Kasumi-1 (cell line): ENCODE measurements at regions not wholly inside any gene's neighbourhood (a gene's known extent, or its start where the extent isn't known, plus 50 kb on each side); places are given as distances from the start of the nearest gene placed in this dataset.

Experiments
- DNase-seq, 2 experiments: peaks; one replicate each; lab custom pipeline; 2025; lab: John Stamatoyannopoulos, UW

DNA sequence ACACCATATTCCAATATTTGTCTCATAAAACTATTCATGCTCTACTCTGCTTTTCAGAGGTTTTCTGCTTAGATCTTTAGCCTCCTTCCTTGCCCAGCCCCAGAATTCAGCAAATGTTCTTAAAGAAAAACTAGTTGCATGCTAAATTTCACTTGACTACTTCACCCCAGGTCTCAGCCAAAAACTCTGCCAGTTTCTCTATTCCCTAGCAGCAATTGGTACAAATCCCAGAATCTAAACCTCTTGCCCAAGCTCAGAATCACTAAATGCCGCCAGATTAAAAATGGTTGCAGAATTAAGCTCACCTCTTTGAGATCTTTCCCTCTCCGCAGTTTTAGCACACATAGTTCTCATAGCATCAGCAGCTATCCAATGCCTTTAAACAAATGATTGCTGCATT, 331.2 kb upstream of the SMARCA2 start:
- DNase-seq, result no peak

GRCh38 chr9:1698991-1699390, 316.2 kb upstream of the SMARCA2 start:
- no peak for DNase-seq

DNA sequence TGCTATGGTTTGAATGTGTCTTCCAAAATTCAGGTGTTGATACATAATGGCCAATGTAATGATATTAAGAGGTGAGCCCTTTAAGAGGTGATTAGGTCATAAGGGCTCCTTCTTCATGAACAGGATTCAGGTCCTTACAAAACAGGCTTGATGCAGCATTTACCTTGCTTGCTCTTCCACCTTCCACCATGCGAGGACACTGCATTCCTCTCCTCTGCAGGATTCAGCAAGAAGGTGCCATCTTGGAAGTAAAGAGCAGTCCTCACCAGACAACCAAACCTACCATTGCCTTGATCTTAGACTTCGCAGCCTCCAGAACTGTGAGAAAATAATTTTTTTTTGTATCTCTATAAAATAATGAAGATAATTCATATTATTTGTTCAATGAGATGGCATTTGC, 314.0 kb upstream of the SMARCA2 start:
- no peak for DNase-seq

DNA sequence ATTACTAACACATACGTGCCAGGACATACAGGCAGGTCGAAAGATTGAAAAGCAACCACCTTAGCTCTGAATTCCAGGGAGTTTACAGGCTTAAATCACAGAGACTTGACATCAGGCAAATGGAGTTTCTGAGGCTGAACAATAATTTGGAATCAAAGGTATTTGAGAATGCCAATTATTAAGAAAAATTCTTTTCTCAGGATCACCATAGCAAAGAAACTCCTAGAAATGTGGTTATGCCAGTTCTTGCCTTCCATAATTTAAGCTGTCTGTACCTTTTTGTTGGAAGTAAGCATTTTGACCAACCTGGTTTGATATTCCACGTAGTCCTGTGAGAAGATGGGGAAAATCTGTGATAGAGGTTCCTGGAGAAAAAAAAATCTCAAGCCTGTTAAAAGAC, 312.4 kb upstream of the SMARCA2 start:
- no peak for DNase-seq

- DNase-seq, result no peak
Measured at GRCh38 chr9:1707291-1707690, 307.9 kb upstream of the SMARCA2 start.

DNA sequence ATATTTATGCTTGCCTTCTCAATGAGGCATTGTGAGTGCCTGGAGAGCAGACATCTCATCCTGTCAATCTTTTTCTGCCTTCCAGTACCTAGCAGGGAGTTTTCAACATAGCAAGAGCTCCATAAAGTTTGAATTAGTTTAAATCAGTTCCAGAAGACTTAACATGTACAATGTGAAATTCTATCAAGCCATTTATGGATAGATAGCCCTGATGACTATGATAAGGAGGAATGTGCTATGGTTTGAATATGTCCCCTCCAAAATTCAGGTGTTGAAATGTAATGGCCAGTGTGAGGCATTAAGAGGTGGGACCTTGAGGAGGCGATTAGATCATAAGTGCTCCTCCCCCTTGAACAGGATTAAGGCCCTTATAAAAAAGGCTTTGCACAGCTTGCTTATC, 306.9 kb upstream of the SMARCA2 start:
- DNase-seq, result no peak

DNA sequence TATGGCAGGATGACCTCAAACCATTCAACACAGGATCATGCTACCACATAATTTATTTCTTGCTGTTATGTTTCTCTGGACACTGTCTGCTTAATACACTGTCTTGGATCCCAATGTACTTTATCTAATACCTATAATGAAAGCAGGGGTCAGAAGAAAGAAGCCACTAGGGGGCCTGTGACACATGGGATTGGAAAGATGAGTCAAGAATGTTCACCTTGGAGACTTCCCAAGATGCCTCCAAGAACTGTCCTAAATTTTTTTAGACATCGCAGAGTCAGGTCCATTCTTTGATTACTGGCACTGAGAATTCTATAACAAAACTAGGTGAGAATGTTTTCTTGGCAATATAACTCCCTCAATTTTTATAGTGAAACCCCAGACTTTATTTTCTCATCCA, 305.8 kb upstream of the SMARCA2 start:
- no peak for DNase-seq

GRCh38 chr9:1712861-1713450, 302.2 kb upstream of the SMARCA2 start:
- DNase-seq, result no peak

DNA sequence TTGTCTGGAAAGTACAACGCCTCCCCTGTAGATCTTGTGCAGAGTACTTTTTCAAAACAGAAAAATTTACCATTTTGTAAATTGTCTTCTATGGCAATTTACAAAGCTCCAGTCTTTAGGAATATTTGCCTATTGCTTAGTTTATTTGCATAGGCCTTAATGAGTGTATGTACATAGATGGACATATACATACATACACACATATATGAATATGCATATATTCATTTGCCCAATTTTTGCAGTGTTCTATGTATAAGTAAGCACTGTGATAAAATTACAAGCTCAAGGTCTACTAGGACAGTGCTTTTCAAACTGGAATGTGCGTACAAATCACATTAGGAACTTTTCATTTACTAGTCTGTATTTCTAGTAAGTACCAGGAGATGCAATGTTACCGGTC, 301.3 kb upstream of the SMARCA2 start:
- no peak for DNase-seq

DNA sequence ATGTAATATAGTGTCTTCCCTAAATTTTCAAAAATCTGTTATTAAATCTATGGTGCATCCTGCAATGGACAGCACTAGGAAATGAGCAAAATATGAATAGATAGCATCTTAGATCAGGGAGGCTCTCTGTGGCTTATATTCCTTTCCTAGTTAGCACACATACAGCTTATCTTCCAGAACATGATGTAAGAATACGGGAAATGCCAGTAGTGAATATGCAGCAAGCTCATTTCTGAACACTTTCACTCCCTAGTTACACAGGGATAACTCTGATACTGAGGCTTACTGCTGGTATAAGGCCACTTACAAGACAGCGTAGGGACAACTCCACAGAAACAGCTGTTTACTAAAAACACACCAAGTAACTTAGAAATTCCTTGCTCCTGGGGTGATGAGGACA, 297.3 kb upstream of the SMARCA2 start:
- no peak for DNase-seq

GRCh38 chr9:1718836-1719235, 296.3 kb upstream of the SMARCA2 start:
- DNase-seq, result no peak

DNA sequence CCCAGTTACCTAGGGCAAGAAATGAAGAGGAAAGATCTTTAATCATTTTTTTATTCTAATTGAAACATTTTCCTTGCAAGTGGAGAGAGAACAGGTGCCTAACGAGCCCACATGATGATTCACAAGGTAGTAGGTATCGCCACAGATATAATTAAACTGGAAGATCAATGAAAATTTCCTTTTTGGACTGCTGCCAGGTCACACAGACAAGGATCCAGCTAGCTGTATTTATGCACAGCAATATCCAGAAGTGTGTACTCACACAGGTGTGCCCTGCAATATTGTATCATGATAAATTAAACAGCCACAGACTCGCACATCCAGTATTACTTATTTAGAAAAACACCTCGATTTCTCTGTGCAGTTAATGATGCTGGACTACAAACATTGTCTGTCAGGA, 294.0 kb upstream of the SMARCA2 start:
- no peak for DNase-seq

GRCh38 chr9:1722404-1722803, 292.7 kb upstream of the SMARCA2 start:
- DNase-seq, result no peak

GRCh38 chr9:1723522-1724015, 291.6 kb upstream of the SMARCA2 start:
- no peak for DNase-seq

- peak; percentile 3 to 21 for DNase-seq
Measured at GRCh38 chr9:1726993-1727759, 288.0 kb upstream of the SMARCA2 start.

DNA sequence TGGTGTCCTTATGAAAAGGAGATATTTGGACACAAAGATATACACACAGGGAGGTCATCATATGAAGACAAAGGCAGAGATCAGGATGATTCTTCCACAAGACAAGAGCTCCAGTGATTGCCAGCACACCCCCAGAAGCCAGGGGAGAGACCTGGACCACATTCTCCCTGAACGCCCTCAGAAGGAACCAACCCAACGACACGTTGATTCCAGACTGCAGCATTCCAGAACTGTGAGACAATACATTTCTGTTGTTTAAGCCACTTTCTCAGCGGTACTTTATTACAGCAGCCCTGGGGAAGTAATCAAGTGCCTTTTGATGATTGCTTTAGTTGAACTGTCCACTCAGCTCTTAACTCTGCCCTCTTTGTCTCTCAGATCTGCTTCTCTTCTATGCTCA, 285.5 kb upstream of the SMARCA2 start:
- DNase-seq, result no peak

DNA sequence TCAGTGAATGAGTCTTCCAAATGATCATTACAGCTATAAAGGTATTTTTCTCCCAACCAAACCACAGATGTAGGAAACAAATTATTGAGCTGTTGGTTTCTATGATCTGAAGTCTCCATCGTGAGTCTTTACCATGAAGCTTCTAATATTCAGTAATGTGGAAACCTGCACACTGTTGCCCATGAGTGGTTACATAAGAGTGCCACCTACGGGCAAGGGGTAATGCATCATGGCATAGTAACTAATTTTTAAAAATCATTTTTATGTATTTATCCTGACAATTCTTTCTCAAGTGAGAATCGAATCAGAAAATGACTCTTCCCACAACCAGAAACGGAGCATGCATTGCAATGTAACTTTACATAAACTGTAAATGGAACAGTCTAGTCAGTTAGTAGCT, 282.5 kb upstream of the SMARCA2 start:
- peak in 1 of 2 experiments; percentile 30 for DNase-seq

- no peak for DNase-seq
Measured at GRCh38 chr9:1738511-1739100, 276.5 kb upstream of the SMARCA2 start.

GRCh38 chr9:1743121-1743960, 271.8 kb upstream of the SMARCA2 start:
- no peak for DNase-seq

- DNase-seq, result no peak
Measured at GRCh38 chr9:1745980-1746379, 269.2 kb upstream of the SMARCA2 start.

DNA sequence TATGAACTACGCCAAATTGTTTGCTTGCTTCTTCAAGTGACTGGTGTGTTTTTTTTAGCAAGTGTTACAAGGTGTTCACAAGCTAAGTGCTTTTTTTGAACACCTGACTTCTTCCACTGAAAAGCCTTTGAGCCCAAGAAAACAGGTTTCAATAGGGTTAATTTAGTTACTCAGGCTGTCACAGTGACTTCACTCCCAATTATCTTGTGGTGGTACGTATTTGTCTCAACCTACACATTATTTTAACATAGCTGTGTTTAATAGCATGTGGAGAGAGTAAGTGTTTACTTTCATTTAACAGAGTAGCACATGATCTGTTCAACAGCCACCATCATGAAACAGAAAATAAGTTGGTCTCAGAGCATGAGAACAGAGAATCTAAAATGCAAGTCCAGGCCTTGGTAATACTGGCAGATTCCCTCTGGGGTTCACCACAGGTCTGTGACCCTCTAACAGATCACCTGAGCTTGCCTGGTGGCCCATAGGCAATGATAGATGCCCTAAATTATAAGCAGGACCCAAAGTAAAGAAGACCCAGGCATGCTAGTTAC, 267.7 kb upstream of the SMARCA2 start:
- no peak for DNase-seq

DNA sequence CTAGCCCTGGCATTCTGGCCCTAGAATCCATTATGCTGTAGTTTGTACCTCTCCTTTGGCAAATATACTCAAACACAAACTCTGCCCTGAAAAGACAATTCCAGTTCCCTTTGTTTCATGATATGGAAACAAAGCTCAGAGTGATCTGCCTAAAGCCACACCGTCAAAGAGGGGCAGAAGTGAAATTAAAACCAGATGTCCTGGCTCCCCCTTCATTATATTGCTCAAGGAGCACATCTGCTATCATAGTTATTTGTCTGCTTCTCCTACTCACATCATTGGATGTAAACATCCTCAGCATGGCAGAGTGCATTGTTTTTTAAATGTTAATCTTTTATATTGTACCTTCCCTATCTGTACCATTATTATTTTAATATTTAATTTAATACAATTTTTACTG, 266.7 kb upstream of the SMARCA2 start:
- no peak for DNase-seq
